T-cell (primary cell): ENCODE measurements at regions not wholly inside any gene's neighbourhood (a gene's known extent, or its start where the extent isn't known, plus 50 kb on each side); places are given as distances from the start of the nearest gene placed in this dataset.
"Not testable (repeated sequence)": the region's sequence is repeated elsewhere in the genome, so short reads cannot be mapped to it uniquely, and the experiment has no call there.

Source experiments
- ATAC-seq, 4 experiments: fragments of 200-7000 bp in 3 of 4; fragments of 150-1000 bp in 1 of 4; cut with Tn5 transposase; replicated peaks in 1 of 4; 1 replicate in 3 of 4; 2 replicates in 1 of 4; pipeline ENCODE4 v1.10.0; 2021; ENCODE audit warnings: moderate library complexity in 3 of 4, mild to moderate bottlenecking in 2 of 4, moderate number of reproducible peaks in 1 of 4
- CTCF ChIA-PET, 2 donors: fragments of 300-600 bp; sonication (Branson Sonifier 250); formaldehyde crosslinking; loops; one replicate each; lab custom pipeline; 2022; ENCODE audit warnings: antibody characterized with exemption in 2 of 2; lab: Charles Lee
- POLR2A ChIA-PET, 2 donors: fragments of 300-600 bp; sonication (Branson Sonifier 250); formaldehyde crosslinking; loops; one replicate each; lab custom pipeline; 2022; ENCODE audit warnings: antibody characterized with exemption in 2 of 2; lab: Charles Lee
- DNase-seq, 35 experiments: peaks; one replicate each; pipeline versions ENCODE4 v3.0.0 to v3.0.0-alpha.2; 2013 to 2023
- H3K27ac ChIP-seq: one replicate; pipeline ENCODE4 v1.5.1; 2013; ENCODE audit warnings: low read length
- H3K27me3 ChIP-seq, 2 experiments: replicated peaks in 1 of 2; 1 replicate in 1 of 2; 2 replicates in 1 of 2; pipeline versions ENCODE4 v1.6.1 to v1.7.0; 2013; ENCODE audit warnings: low read length in 1 of 2, mixed read lengths in 1 of 2; ENCODE audit not compliant: control insufficient read depth in 2 of 2, insufficient read depth in 2 of 2; ENCODE audit errors: extremely low read depth in 1 of 2
- H3K36me3 ChIP-seq, 2 donors: 1 replicate in 1 of 2; 2 replicates in 1 of 2; pipeline versions ENCODE4 v1.6.1 to v1.7.0; 2013; ENCODE audit warnings: low read length in 1 of 2; ENCODE audit not compliant: control insufficient read depth in 2 of 2, insufficient read depth in 1 of 2; ENCODE audit errors: extremely low read depth in 1 of 2
- H3K4me1 ChIP-seq, 2 experiments: 1 replicate in 1 of 2; 2 replicates in 1 of 2; pipeline versions ENCODE4 v1.6.1 to v1.7.0; 2013; ENCODE audit warnings: low read length in 2 of 2, mixed read lengths in 1 of 2; ENCODE audit not compliant: insufficient read depth in 2 of 2, control insufficient read depth in 1 of 2; ENCODE audit errors: extremely low read depth in 1 of 2
- H3K4me3 ChIP-seq, 2 donors: 1 replicate in 1 of 2; 2 replicates in 1 of 2; pipeline versions ENCODE4 v1.5.1 to v1.7.0; 2013; ENCODE audit warnings: mild to moderate bottlenecking in 2 of 2, low read length in 1 of 2, moderate library complexity in 1 of 2; ENCODE audit not compliant: control insufficient read depth in 1 of 2; ENCODE audit errors: extremely low read depth in 1 of 2
- H3K9me3 ChIP-seq: 2 replicates; pipeline ENCODE4 v1.7.0; 2013
- H3K27ac Mint-ChIP-seq, 2 donors: one replicate each; pipeline ENCODE4 v1.8.0; 2020 to 2021; ENCODE audit warnings: mild to moderate bottlenecking in 2 of 2, mixed read lengths in 2 of 2
- H3K27me3 Mint-ChIP-seq, 2 donors: one replicate each; pipeline ENCODE4 v1.8.0; 2021 to 2022; ENCODE audit warnings: mixed read lengths in 2 of 2
- H3K36me3 Mint-ChIP-seq: one replicate; pipeline ENCODE4 v1.8.0; 2021; ENCODE audit warnings: mixed read lengths
- H3K4me1 Mint-ChIP-seq, 3 donors: one replicate each; pipeline ENCODE4 v1.8.0; 2020 to 2022; ENCODE audit warnings: mixed read lengths in 3 of 3, mild to moderate bottlenecking in 1 of 3
- H3K4me3 Mint-ChIP-seq, 3 donors: one replicate each; pipeline ENCODE4 v1.8.0; 2020 to 2022; ENCODE audit warnings: mild to moderate bottlenecking in 3 of 3, mixed read lengths in 3 of 3, moderate library complexity in 3 of 3
- H3K9me3 Mint-ChIP-seq, 3 donors: one replicate each; pipeline ENCODE4 v1.8.0; 2020 to 2022; ENCODE audit warnings: mixed read lengths in 3 of 3
- WGBS: methylation state at CpG from one replicate; pipeline ENCODE4 v1.1.5; 2013; ENCODE audit warnings: missing lambda C conversion rate; ENCODE audit not compliant: insufficient coverage; 5-methylcytosine and 5-hydroxymethylcytosine counted together

DNA sequence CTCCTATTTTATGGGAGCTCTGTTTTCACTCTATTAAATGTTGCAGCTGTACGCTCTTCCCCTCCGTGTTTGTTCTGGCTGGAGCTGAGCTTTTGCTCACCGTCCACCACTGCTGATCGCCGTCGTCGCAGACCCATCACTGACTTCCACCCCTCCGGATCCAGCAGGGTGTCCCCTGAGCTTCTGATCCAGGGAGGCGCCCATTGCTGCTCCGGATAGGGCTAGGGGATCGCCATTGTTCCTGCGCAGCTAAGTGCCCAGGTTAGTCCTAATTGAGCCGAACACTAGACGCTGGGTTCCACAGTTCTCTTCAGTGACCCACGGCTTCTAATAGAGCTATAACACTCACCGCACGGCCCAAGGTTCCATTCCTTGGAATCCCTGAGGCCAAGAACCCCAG lies 96.2 kb upstream of the PRDM9 start:
- Histone ChIP-seq H3K27me3 (no peaks in the 10 kb centered on the region), H3K4me1 (no peaks in the 10 kb centered on the region), H3K27ac (no peak overlapping the region), H3K4me3 (no peak overlapping the region), H3K36me3 (no peaks in the 10 kb centered on the region), H3K9me3 (no peaks in the 10 kb centered on the region)
- no peaks in the 10 kb centered on the region for H3K4me1 Mint-ChIP-seq
- ChIA-PET POLR2A (no interaction called here), CTCF (interaction anchor here in 1 of 2 donors (0.6 kb wide), 1 partner anchor 89 kb away, joined by 3 read pairs; no protein-coding TSS in a partner anchor)
- WGBS = 89% methylated on average over 15 of the region's 17 CpGs
- no peak overlapping the region for H3K4me3 Mint-ChIP-seq
- DNase-seq = no peak
- no peaks in the 10 kb centered on the region for H3K36me3 Mint-ChIP-seq
- H3K27me3 Mint-ChIP-seq = no peaks in the 10 kb centered on the region
- no peak for ATAC-seq
- H3K9me3 Mint-ChIP-seq = peaks cover 6 to 33% (median 29%) of the 10 kb centered on the region in 3 donors
- no peak overlapping the region for H3K27ac Mint-ChIP-seq

DNA sequence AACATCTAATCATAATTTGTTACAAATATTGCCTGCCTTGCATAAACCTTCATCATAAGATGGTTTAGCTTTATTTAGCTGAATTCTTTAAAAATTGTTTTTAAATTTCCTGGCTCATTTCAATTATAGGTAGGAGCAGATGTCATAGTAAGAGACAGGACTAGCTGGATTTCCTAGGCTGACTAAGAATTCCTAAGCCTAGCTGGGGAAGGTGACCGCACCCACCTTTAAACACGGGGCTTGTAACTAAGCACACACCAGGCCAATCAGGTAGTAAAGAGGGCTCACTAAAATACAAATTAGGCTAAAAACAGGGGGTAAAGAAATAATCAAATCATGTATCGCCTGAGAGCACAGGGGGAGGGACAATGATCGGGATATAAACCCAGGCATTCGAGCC lies 96.6 kb upstream of the PRDM9 start:
- H3K4me1 ChIP-seq, H3K36me3 Mint-ChIP-seq, DNase-seq, ATAC-seq, H3K4me3 ChIP-seq, H3K4me1 Mint-ChIP-seq, H3K27me3 ChIP-seq, H3K36me3 ChIP-seq, H3K27ac Mint-ChIP-seq, H3K4me3 Mint-ChIP-seq, H3K27ac ChIP-seq, H3K9me3 ChIP-seq, H3K27me3 Mint-ChIP-seq, POLR2A ChIA-PET: not testable (repeated sequence)
- 73% methylated on average over 2 of the region's 5 CpGs for WGBS
- CTCF ChIA-PET = interaction anchor here in 1 of 2 donors (0.6 kb wide), 1 partner anchor 88 kb away, joined by 3 read pairs; no protein-coding TSS in a partner anchor
- H3K9me3 Mint-ChIP-seq = peaks cover 6 to 32% (median 27%) of the 10 kb centered on the region in 3 donors

DNA sequence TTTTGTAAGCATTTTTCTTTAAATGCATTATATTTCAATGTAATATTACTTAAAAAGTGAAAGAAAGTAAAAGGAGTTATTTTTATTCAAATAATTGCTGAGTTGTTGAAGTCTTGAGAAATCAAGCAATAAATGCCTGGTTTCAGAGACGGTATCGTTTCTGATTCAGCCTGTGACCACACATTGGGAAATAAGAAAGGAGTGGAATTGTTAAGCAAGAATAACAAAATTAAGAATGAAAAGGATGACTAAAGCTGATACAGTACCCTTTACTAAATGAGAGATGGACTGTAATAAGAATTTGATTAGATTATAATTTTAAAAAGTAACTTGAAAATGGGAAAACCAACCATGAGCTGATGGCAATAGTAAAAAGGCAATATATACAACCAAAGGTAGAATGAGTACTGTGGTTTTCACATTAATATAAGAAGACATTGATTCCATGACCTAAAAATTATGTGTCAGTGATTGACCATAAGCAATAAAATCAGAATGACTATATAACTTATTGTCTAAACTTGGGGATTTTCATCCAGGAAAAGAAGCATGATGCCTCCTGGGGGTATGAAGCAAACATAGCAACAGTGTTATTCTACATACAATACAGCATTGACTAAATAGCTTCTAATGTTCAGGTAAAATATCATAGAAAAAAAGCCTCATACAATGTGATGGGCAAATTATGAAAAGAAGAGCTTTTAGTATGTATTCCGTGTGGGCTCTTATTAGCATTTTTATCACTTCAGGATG lies 101.9 kb upstream of the PRDM9 start:
- H3K4me1 ChIP-seq = no peaks in the 10 kb centered on the region

DNA sequence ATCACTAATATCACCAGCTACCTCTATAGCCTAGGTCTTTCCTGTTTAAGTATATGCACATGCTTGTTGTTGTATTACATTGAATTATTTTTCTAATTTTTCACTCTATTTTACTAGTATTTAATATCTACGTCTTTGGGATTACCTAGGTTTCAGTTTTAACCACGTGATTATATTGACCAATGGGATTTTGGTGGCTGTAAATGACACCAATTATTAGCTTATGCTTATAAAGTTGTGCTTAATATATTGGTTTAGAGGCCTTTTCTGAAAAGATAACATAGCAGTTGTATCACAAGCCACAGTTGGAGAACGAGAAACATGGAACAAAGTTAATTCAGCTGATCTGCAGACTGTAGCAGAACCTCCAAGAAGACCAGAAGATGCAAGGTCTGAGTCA lies 104.8 kb upstream of the PRDM9 start:
- H3K27ac ChIP-seq = no peak overlapping the region
- WGBS = 30% methylated on average over 1 of the region's 3 CpGs
- Mint-ChIP-seq H3K27ac (no peak overlapping the region), H3K4me3 (no peak overlapping the region), H3K36me3 (no peaks in the 10 kb centered on the region), H3K4me1 (no peaks in the 10 kb centered on the region), H3K9me3 (peaks cover 3 to 25% (median 10%) of the 10 kb centered on the region in 3 donors), H3K27me3 (no peaks in the 10 kb centered on the region)
- ChIA-PET CTCF (no interaction called here), POLR2A (no interaction called here)
- no peaks in the 10 kb centered on the region for H3K9me3 ChIP-seq
- H3K36me3 ChIP-seq = no peaks in the 10 kb centered on the region
- ATAC-seq (no peak), DNase-seq (no peak)
- H3K4me1 ChIP-seq = no peaks in the 10 kb centered on the region
- no peak overlapping the region for H3K4me3 ChIP-seq
- no peaks in the 10 kb centered on the region for H3K27me3 ChIP-seq

More for the DNA sequence above, 101.9 kb upstream of the PRDM9 start:
- no peaks in the 10 kb centered on the region for H3K4me1 Mint-ChIP-seq
- no peaks in the 10 kb centered on the region for H3K27me3 Mint-ChIP-seq
- H3K36me3 Mint-ChIP-seq = no peaks in the 10 kb centered on the region
- Histone ChIP-seq H3K4me3 (no peak overlapping the region), H3K36me3 (no peaks in the 10 kb centered on the region), H3K9me3 (no peaks in the 10 kb centered on the region), H3K27ac (no peak overlapping the region), H3K27me3 (no peaks in the 10 kb centered on the region)
- WGBS = 100% methylated on average over 2 of the region's 3 CpGs
- POLR2A ChIA-PET = no interaction called here
- ATAC-seq (no peak), DNase-seq (no peak)
- H3K9me3 Mint-ChIP-seq = peaks cover 9 to 31% (median 10%) of the 10 kb centered on the region in 3 donors
- H3K4me3 Mint-ChIP-seq = no peak overlapping the region
- CTCF ChIA-PET = no interaction called here
- no peak overlapping the region for H3K27ac Mint-ChIP-seq

DNA sequence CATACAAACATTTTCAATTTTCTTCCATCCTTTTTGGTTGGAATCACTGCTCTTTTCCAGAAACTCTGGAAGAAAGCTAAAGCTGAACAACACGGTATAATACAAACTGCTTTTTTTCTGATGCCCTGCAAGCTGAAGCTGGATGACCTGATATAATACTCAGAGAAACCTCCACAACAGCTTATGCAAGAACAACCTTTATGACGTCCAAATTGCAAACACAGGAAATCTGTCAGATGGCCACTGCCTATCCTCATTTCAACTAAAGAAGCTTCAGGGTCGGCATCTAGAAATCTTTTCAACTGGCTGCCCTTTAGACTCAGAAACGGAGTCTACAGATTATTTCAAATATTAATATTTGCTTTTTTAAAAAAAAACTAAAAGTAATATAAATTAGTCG lies 106.5 kb upstream of the PRDM9 start:
- POLR2A ChIA-PET = no interaction called here
- H3K36me3 ChIP-seq = no peaks in the 10 kb centered on the region
- CTCF ChIA-PET = no interaction called here
- H3K4me3 ChIP-seq = no peak overlapping the region
- 100% methylated on average over 1 of the region's 5 CpGs for WGBS
- Mint-ChIP-seq H3K27ac (no peak overlapping the region), H3K4me1 (no peaks in the 10 kb centered on the region), H3K27me3 (no peaks in the 10 kb centered on the region), H3K9me3 (peaks cover 8 to 27% (median 13%) of the 10 kb centered on the region in 3 donors), H3K36me3 (no peaks in the 10 kb centered on the region), H3K4me3 (no peak overlapping the region)
- DNase-seq (no peak), ATAC-seq (no peak)
- no peaks in the 10 kb centered on the region for H3K9me3 ChIP-seq
- no peak overlapping the region for H3K27ac ChIP-seq
- H3K4me1 ChIP-seq = no peaks in the 10 kb centered on the region
- H3K27me3 ChIP-seq = no peaks in the 10 kb centered on the region

DNA sequence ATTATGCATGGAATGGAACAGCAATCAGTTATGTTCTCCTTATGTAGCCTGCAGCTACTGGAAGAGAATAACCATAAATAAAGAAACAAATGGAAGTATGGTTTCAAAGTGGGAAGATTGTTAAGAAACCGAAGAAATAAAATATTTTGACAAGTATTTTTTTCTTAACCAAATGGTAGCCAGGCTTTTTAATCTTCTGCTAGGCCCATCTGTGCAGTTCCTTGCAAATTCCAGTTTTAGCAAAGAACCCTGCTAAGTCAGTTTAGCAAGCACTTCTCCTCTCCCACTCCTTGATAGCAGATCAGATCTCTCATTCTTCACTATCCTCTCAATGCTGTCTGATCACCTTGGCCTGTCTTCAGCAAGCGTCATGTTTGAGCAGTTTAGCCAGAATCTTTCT lies 111.1 kb upstream of the PRDM9 start:
- no peaks in the 10 kb centered on the region for H3K27me3 Mint-ChIP-seq

More for the DNA sequence above, 111.1 kb upstream of the PRDM9 start:
- H3K4me1 Mint-ChIP-seq = no peaks in the 10 kb centered on the region
- DNase-seq (no peak), ATAC-seq (no peak)
- no peaks in the 10 kb centered on the region for H3K36me3 ChIP-seq
- POLR2A ChIA-PET = no interaction called here
- H3K4me3 ChIP-seq = no peak overlapping the region
- peaks cover 9 to 24% (median 14%) of the 10 kb centered on the region in 3 donors for H3K9me3 Mint-ChIP-seq
- CTCF ChIA-PET = no interaction called here
- no peaks in the 10 kb centered on the region for H3K27me3 ChIP-seq
- no peak overlapping the region for H3K4me3 Mint-ChIP-seq
- no peaks in the 10 kb centered on the region for H3K36me3 Mint-ChIP-seq
- WGBS = no CpG with 5 or more reads among the region's 2 CpGs
- no peaks in the 10 kb centered on the region for H3K9me3 ChIP-seq
- no peak overlapping the region for H3K27ac Mint-ChIP-seq
- no peaks in the 10 kb centered on the region for H3K4me1 ChIP-seq
- no peak overlapping the region for H3K27ac ChIP-seq
